ENCODE measurements at regions not wholly inside any gene's neighbourhood (a gene's known extent, or its start where the extent isn't known, plus 50 kb on each side); places are given as distances from the start of the nearest gene placed in this dataset.
A peak's percentile ranks its signal among the peaks of the same experiment; 100 is the strongest.

DNA sequence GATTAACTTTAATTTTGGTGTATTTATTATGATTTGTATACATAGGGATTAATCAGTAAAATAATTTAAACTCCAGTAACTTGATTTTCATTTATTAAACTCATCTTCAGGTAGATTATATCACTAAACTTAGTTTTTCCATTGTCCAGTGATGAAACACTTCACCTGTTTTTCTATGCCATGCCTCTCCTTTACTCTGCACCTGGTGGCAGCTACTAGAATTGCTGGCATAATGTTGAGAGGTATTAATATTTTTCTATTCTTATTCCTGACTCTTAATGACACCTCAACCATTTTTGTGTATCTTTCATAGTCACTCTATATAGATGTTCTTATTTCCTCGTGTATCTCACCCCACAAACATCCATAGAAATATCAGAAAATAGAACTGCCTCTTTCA lies 940.3 kb upstream of the CRIM1 start:
- H3K27me3 ChIP-seq (ENCODE audit: insufficient read depth, low read length, poor library complexity) = no peaks in the 10 kb centered on the region
- H3K4me2 ChIP-seq (ENCODE audit: low read length) = no peak overlapping the region
- no peak overlapping the region for H3K23ac ChIP-seq (ENCODE audit: low read length)
- no peak overlapping the region for H2AK5ac ChIP-seq (ENCODE audit: low read length)
- no peak overlapping the region for H3K27ac ChIP-seq (ENCODE audit: low read depth, low read length)
- H3K18ac ChIP-seq (ENCODE audit: low read length) = no peak overlapping the region
- H3K4me1 ChIP-seq (ENCODE audit: control insufficient read depth, low read depth, low read length) = peaks cover under 1% of the 10 kb centered on the region
- H3K9ac ChIP-seq (ENCODE audit: low read length) = no peak overlapping the region
- no peaks in the 10 kb centered on the region for H3K79me1 ChIP-seq (ENCODE audit: low read length)
- no peak overlapping the region for H3K4me3 ChIP-seq (ENCODE audit: low read length)
- no peak overlapping the region for H3K56ac ChIP-seq (ENCODE audit: low read length)
- no peak for DNase-seq
- no peak overlapping the region for H2BK120ac ChIP-seq (ENCODE audit: low read depth, low read length)
- H2BK15ac ChIP-seq (replicated peaks; ENCODE audit: low read depth) = no peak overlapping the region
- H3K36me3 ChIP-seq (ENCODE audit: control insufficient read depth, insufficient read depth, low read length) = no peaks in the 10 kb centered on the region
- no peak overlapping the region for H3K4ac ChIP-seq (ENCODE audit: low read depth, low read length)
- H4K8ac ChIP-seq (ENCODE audit: low read depth, low read length) = no peak overlapping the region
- no peaks in the 10 kb centered on the region for H3K79me2 ChIP-seq (ENCODE audit: control insufficient read depth, insufficient read depth, low read length)
- no peak overlapping the region for H4K5ac ChIP-seq (ENCODE audit: low read length)
- H2BK5ac ChIP-seq (ENCODE audit: low read length) = no peak overlapping the region
- WGBS (ENCODE audit: extremely low coverage, insufficient coverage, low lambda C conversion rate) = no CpG with 5 or more reads among the region's 1 CpG

DNA sequence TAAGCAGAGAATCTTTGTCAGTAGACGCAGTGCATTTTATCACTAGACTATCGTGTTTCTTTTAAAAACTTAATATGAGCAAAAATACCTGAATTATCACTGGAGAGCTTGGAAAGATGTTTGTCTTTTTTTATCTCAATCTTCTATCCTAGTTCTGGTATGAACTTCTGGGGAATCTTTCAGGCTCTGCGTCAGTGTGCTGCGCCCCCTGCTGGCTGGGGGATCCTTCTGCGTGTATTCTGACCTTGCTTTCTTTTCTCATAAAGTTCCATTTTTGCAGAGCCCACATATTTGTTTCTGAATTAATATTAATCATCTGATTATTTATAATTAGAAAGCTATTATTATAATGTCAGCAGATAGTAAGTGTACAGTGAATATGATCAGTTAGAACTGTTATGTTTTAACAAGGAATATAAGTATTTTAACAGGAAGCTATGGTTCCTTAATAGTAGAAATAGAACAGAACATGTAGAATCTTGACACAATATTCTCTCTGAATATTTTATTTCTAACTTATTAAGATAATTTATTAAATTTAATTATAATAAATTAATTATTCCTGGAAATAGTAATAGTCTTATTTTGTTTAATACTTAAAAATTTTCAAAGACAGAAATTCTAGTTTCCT lies 945.0 kb upstream of the CRIM1 start:
- peaks cover 3% of the 10 kb centered on the region for H3K4me1 ChIP-seq (ENCODE audit: control insufficient read depth, low read depth, low read length)
- no peaks in the 10 kb centered on the region for H3K79me1 ChIP-seq (ENCODE audit: low read length)
- no peak overlapping the region for H3K4me3 ChIP-seq (ENCODE audit: low read length)
- peak overlapping the region; percentile 17 for H2BK5ac ChIP-seq (ENCODE audit: low read length)
- H3K23ac ChIP-seq (ENCODE audit: low read length) = no peak overlapping the region
- no CpG with 5 or more reads among the region's 5 CpGs for WGBS (ENCODE audit: extremely low coverage, insufficient coverage, low lambda C conversion rate)
- H4K8ac ChIP-seq (ENCODE audit: low read depth, low read length) = no peak overlapping the region
- peak overlapping the region; percentile 51 for H3K18ac ChIP-seq (ENCODE audit: low read length)
- DNase-seq = peak; percentile 70
- no peak overlapping the region for H3K56ac ChIP-seq (ENCODE audit: low read length)
- H3K4ac ChIP-seq (ENCODE audit: low read depth, low read length) = peak overlapping the region; percentile 16
- no peaks in the 10 kb centered on the region for H3K36me3 ChIP-seq (ENCODE audit: control insufficient read depth, insufficient read depth, low read length)
- H3K79me2 ChIP-seq (ENCODE audit: control insufficient read depth, insufficient read depth, low read length) = no peaks in the 10 kb centered on the region
- no peak overlapping the region for H2AK5ac ChIP-seq (ENCODE audit: low read length)
- H3K27ac ChIP-seq (ENCODE audit: low read depth, low read length) = no peak overlapping the region
- no peaks in the 10 kb centered on the region for H3K27me3 ChIP-seq (ENCODE audit: insufficient read depth, low read length, poor library complexity)
- no peak overlapping the region for H3K4me2 ChIP-seq (ENCODE audit: low read length)
- no peak overlapping the region for H3K9ac ChIP-seq (ENCODE audit: low read length)
- H4K5ac ChIP-seq (ENCODE audit: low read length) = no peak overlapping the region
- H2BK15ac ChIP-seq (replicated peaks; ENCODE audit: low read depth) = no peak overlapping the region
- no peak overlapping the region for H2BK120ac ChIP-seq (ENCODE audit: low read depth, low read length)

DNA sequence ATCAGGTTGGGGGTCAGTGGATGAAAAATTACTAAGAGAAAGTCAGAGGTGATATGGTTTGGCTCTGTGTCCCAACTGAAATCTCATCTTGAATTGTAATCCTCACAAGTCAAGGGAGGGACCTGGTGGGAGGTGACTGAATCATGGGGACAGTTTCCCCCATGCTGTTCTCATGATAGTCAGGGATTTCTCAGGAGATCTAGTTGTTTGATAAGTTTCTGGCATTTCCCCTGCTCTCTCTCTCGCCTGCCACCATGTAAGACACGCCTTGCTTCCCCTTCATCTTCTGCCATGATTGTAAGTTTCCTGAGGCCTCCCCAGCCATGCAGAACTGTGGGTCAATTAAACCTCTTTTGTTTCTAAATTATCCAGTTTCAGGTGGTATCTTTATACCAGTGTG lies 945.8 kb upstream of the CRIM1 start:
- peak; percentile 87 for DNase-seq
- Histone ChIP-seq H3K27me3 (ENCODE audit: insufficient read depth, low read length, poor library complexity) (no peaks in the 10 kb centered on the region), H2AK5ac (ENCODE audit: low read length) (peak overlapping the region; percentile 64), H4K8ac (ENCODE audit: low read depth, low read length) (no peak overlapping the region), H3K4me1 (ENCODE audit: control insufficient read depth, low read depth, low read length) (peaks cover 3% of the 10 kb centered on the region), H3K23ac (ENCODE audit: low read length) (no peak overlapping the region), H3K79me1 (ENCODE audit: low read length) (no peaks in the 10 kb centered on the region), H2BK15ac (replicated peaks; ENCODE audit: low read depth) (no peak overlapping the region), H3K4me2 (ENCODE audit: low read length) (no peak overlapping the region), H3K4ac (ENCODE audit: low read depth, low read length) (peak overlapping the region; percentile 16), H3K79me2 (ENCODE audit: control insufficient read depth, insufficient read depth, low read length) (no peaks in the 10 kb centered on the region), H3K27ac (ENCODE audit: low read depth, low read length) (no peak overlapping the region), H3K9ac (ENCODE audit: low read length) (no peak overlapping the region), H4K5ac (ENCODE audit: low read length) (no peak overlapping the region), H3K4me3 (ENCODE audit: low read length) (no peak overlapping the region), H2BK5ac (ENCODE audit: low read length) (peak overlapping the region; percentile 17), H3K18ac (ENCODE audit: low read length) (peak overlapping the region; percentile 51), H2BK120ac (ENCODE audit: low read depth, low read length) (no peak overlapping the region), H3K36me3 (ENCODE audit: control insufficient read depth, insufficient read depth, low read length) (no peaks in the 10 kb centered on the region), H3K56ac (ENCODE audit: low read length) (no peak overlapping the region)
- WGBS (ENCODE audit: extremely low coverage, insufficient coverage, low lambda C conversion rate) = no CpG with 5 or more reads among the region's 2 CpGs

DNA sequence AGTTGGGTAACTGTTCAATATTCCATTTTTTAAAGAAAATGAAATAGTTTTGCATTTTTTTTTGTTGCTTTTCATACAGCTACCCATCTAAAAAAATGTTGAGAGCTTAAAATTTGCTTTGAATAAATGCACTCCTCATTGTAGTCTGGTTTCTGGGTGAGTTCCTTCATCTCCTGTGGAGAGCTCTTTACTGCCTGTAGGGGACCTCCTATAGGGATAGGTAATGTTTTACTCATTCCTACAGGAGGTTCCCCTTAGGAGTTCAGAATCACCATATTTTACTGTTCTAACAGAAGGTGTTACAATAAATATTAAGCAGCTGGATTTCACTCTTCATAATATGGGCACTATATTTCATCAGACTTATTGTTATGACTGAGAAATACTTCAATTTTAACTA lies 947.3 kb upstream of the CRIM1 start:
- no peaks in the 10 kb centered on the region for H3K79me1 ChIP-seq (ENCODE audit: low read length)
- DNase-seq = peak; percentile 33
- H3K79me2 ChIP-seq (ENCODE audit: control insufficient read depth, insufficient read depth, low read length) = no peaks in the 10 kb centered on the region
- H3K9ac ChIP-seq (ENCODE audit: low read length) = no peak overlapping the region
- no peak overlapping the region for H3K56ac ChIP-seq (ENCODE audit: low read length)
- H4K8ac ChIP-seq (ENCODE audit: low read depth, low read length) = no peak overlapping the region
- H2AK5ac ChIP-seq (ENCODE audit: low read length) = no peak overlapping the region
- H3K23ac ChIP-seq (ENCODE audit: low read length) = no peak overlapping the region
- peaks cover 3% of the 10 kb centered on the region for H3K4me1 ChIP-seq (ENCODE audit: control insufficient read depth, low read depth, low read length)
- H3K27ac ChIP-seq (ENCODE audit: low read depth, low read length) = no peak overlapping the region
- H3K27me3 ChIP-seq (ENCODE audit: insufficient read depth, low read length, poor library complexity) = no peaks in the 10 kb centered on the region
- H2BK5ac ChIP-seq (ENCODE audit: low read length) = no peak overlapping the region
- H4K5ac ChIP-seq (ENCODE audit: low read length) = no peak overlapping the region
- H3K4ac ChIP-seq (ENCODE audit: low read depth, low read length) = no peak overlapping the region
- H3K4me2 ChIP-seq (ENCODE audit: low read length) = no peak overlapping the region
- no peaks in the 10 kb centered on the region for H3K36me3 ChIP-seq (ENCODE audit: control insufficient read depth, insufficient read depth, low read length)
- no peak overlapping the region for H2BK15ac ChIP-seq (replicated peaks; ENCODE audit: low read depth)
- H2BK120ac ChIP-seq (ENCODE audit: low read depth, low read length) = no peak overlapping the region
- no peak overlapping the region for H3K18ac ChIP-seq (ENCODE audit: low read length)
- no peak overlapping the region for H3K4me3 ChIP-seq (ENCODE audit: low read length)

DNA sequence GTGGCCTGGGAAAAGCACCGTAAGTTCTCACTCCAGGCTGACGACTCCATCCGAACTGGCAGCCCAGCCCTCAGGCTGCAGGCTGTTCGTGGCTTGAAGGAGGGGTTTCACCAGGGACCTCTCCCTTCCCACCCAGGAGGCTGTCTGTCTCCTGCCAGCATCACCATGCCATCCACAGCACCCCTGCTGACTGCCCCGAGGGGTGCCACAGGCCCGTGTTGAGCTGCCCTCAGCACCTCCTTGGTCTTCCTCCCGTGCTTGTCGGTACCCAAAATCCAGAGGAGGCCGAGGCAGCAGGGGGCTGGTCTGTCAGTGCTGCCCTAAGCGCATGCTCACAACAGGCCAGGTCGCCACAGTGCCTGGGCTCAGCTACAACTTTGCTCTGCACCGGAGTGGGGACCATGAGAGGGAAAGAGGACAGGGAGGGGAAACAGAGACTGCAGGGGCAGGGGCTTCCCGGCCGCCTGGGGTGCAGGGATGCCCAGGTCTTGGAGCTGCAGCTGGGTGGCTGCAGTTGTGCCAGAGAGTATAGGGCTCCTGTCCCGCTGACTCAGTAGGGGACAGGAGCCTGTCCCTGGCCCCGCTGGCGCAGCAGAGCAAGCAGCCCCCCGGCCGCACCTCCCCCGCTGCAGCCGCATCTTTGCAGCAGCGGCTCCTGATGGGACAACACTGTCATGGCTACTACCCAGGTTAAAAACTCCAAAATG lies 963.7 kb upstream of the CRIM1 start:
- H3K4ac ChIP-seq (ENCODE audit: low read depth, low read length) = no peak overlapping the region
- no peaks in the 10 kb centered on the region for H3K79me1 ChIP-seq (ENCODE audit: low read length)
- no peaks in the 10 kb centered on the region for H3K79me2 ChIP-seq (ENCODE audit: control insufficient read depth, insufficient read depth, low read length)
- H2AK5ac ChIP-seq (ENCODE audit: low read length) = no peak overlapping the region
- no peaks in the 10 kb centered on the region for H3K27me3 ChIP-seq (ENCODE audit: insufficient read depth, low read length, poor library complexity)
- H3K36me3 ChIP-seq (ENCODE audit: control insufficient read depth, insufficient read depth, low read length) = no peaks in the 10 kb centered on the region
- H3K4me3 ChIP-seq (ENCODE audit: low read length) = no peak overlapping the region
- H3K18ac ChIP-seq (ENCODE audit: low read length) = no peak overlapping the region
- H3K27ac ChIP-seq (ENCODE audit: low read depth, low read length) = peak overlapping the region; percentile 10
- no peak overlapping the region for H3K56ac ChIP-seq (ENCODE audit: low read length)
- no peaks in the 10 kb centered on the region for H3K4me1 ChIP-seq (ENCODE audit: control insufficient read depth, low read depth, low read length)
- H2BK15ac ChIP-seq (replicated peaks; ENCODE audit: low read depth) = no peak overlapping the region
- no peak overlapping the region for H4K8ac ChIP-seq (ENCODE audit: low read depth, low read length)
- no peak overlapping the region for H3K23ac ChIP-seq (ENCODE audit: low read length)
- DNase-seq = no peak
- WGBS (ENCODE audit: extremely low coverage, insufficient coverage, low lambda C conversion rate) = no CpG with 5 or more reads among the region's 22 CpGs
- H4K5ac ChIP-seq (ENCODE audit: low read length) = no peak overlapping the region
- H3K4me2 ChIP-seq (ENCODE audit: low read length) = no peak overlapping the region
- no peak overlapping the region for H2BK5ac ChIP-seq (ENCODE audit: low read length)
- H2BK120ac ChIP-seq (ENCODE audit: low read depth, low read length) = no peak overlapping the region
- no peak overlapping the region for H3K9ac ChIP-seq (ENCODE audit: low read length)

DNA sequence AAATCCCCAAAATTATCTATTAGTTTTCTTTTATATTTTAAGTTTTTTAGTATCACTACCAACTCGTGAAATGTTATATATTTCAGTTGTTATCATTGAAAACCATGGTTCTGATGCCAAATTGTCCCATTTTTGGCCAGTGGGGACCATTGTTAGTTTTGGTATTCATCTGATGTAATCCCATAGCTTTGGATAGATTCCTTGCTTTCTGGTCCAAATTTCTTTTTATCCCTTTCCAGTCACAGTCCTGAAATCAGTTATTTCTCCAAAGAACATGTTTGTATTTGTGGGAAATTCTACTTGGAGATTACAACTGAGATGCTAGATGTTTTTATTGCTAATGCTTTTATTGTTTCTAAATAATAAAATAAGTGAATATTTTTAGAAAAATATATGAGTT lies 976.8 kb upstream of the CRIM1 start:
- no peak overlapping the region for H3K9ac ChIP-seq (ENCODE audit: low read length)
- no peaks in the 10 kb centered on the region for H3K36me3 ChIP-seq (ENCODE audit: control insufficient read depth, insufficient read depth, low read length)
- H3K4ac ChIP-seq (ENCODE audit: low read depth, low read length) = no peak overlapping the region
- no peaks in the 10 kb centered on the region for H3K4me1 ChIP-seq (ENCODE audit: control insufficient read depth, low read depth, low read length)
- no peaks in the 10 kb centered on the region for H3K79me1 ChIP-seq (ENCODE audit: low read length)
- no peak overlapping the region for H4K8ac ChIP-seq (ENCODE audit: low read depth, low read length)
- no CpG with 5 or more reads among the region's 1 CpG for WGBS (ENCODE audit: extremely low coverage, insufficient coverage, low lambda C conversion rate)
- no peak overlapping the region for H3K4me2 ChIP-seq (ENCODE audit: low read length)
- H3K56ac ChIP-seq (ENCODE audit: low read length) = no peak overlapping the region
- H3K27ac ChIP-seq (ENCODE audit: low read depth, low read length) = no peak overlapping the region
- H2BK120ac ChIP-seq (ENCODE audit: low read depth, low read length) = no peak overlapping the region
- H4K5ac ChIP-seq (ENCODE audit: low read length) = no peak overlapping the region
- no peak overlapping the region for H3K18ac ChIP-seq (ENCODE audit: low read length)
- no peak overlapping the region for H2AK5ac ChIP-seq (ENCODE audit: low read length)
- no peak overlapping the region for H2BK15ac ChIP-seq (replicated peaks; ENCODE audit: low read depth)
- H3K4me3 ChIP-seq (ENCODE audit: low read length) = no peak overlapping the region
- H3K27me3 ChIP-seq (ENCODE audit: insufficient read depth, low read length, poor library complexity) = no peaks in the 10 kb centered on the region
- H3K79me2 ChIP-seq (ENCODE audit: control insufficient read depth, insufficient read depth, low read length) = no peaks in the 10 kb centered on the region
- no peak overlapping the region for H2BK5ac ChIP-seq (ENCODE audit: low read length)
- no peak for DNase-seq
- H3K23ac ChIP-seq (ENCODE audit: low read length) = no peak overlapping the region
